Astrocyte (in vitro differentiated cells and primary cell): ENCODE measurements at regions not wholly inside any gene's neighbourhood (a gene's known extent, or its start where the extent isn't known, plus 50 kb on each side); places are given as distances from the start of the nearest gene placed in this dataset.

Source experiments
- CTCF ChIP-seq: IDR thresholded peaks from 2 replicates; pipeline ENCODE4 v1.5.1; 2011; ENCODE audit warnings: low read depth, mild to moderate bottlenecking, inconsistent platforms, low read length, moderate library complexity; ENCODE audit not compliant: insufficient read depth
- EZH2 ChIP-seq: IDR thresholded peaks from 2 replicates; pipeline ENCODE4 v1.6.1; 2012; ENCODE audit warnings: mild to moderate bottlenecking, low read length, inconsistent platforms; ENCODE audit not compliant: insufficient read depth

GRCh38 chr22:22764085-22764484, 119.7 kb downstream of the GGTLC2 start:
- TF ChIP-seq EZH2: no peak
- TF ChIP-seq CTCF: no peak
